ENCODE measurements at regions not wholly inside any gene's neighbourhood (a gene's known extent, or its start where the extent isn't known, plus 50 kb on each side); places are given as distances from the start of the nearest gene placed in this dataset.

GRCh38 chr5:164202338-164202737, 696.9 kb downstream of the MAT2B start:
- no peak overlapping the region for H2AFZ ChIP-seq (ENCODE audit: low read length)
- H4K20me1 ChIP-seq (ENCODE audit: insufficient read depth, low read length), result no peaks in the 10 kb centered on the region
- no peaks in the 10 kb centered on the region for H3K9me2 ChIP-seq (ENCODE audit: low read depth, low read length)
- H3K4me2 ChIP-seq (ENCODE audit: low read length), result no peak overlapping the region
- no peaks in the 10 kb centered on the region for H3K36me3 ChIP-seq (ENCODE audit: insufficient read depth, low read length)
- no peak overlapping the region for H3K9ac ChIP-seq (ENCODE audit: low read length)
- no peak overlapping the region for H3K4me3 ChIP-seq (ENCODE audit: low read depth, low read length, poor library complexity, severe bottlenecking)
- H3K79me2 ChIP-seq (ENCODE audit: insufficient read depth, low read length), result no peaks in the 10 kb centered on the region
- H3K9me3 ChIP-seq (ENCODE audit: low read length), result no peaks in the 10 kb centered on the region
- H3K4me1 ChIP-seq (ENCODE audit: insufficient read depth, low read length, severe bottlenecking), result no peaks in the 10 kb centered on the region
- TF ChIP-seq, protein P1, sequence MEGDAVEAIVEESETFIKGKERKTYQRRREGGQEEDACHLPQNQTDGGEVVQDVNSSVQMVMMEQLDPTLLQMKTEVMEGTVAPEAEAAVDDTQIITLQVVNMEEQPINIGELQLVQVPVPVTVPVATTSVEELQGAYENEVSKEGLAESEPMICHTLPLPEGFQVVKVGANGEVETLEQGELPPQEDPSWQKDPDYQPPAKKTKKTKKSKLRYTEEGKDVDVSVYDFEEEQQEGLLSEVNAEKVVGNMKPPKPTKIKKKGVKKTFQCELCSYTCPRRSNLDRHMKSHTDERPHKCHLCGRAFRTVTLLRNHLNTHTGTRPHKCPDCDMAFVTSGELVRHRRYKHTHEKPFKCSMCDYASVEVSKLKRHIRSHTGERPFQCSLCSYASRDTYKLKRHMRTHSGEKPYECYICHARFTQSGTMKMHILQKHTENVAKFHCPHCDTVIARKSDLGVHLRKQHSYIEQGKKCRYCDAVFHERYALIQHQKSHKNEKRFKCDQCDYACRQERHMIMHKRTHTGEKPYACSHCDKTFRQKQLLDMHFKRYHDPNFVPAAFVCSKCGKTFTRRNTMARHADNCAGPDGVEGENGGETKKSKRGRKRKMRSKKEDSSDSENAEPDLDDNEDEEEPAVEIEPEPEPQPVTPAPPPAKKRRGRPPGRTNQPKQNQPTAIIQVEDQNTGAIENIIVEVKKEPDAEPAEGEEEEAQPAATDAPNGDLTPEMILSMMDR (IDR thresholded peaks at IDR 0.05; ENCODE audit: low read length), result no peak
- TF ChIP-seq EZH2 (IDR thresholded peaks at IDR 0.05; ENCODE audit: borderline replicate concordance, low read length), result no peak
- H3K27ac ChIP-seq (ENCODE audit: low read depth, low read length, poor library complexity, severe bottlenecking), result no peak overlapping the region
- no peaks in the 10 kb centered on the region for H3F3A ChIP-seq (ENCODE audit: insufficient read depth, low read length)
- no peaks in the 10 kb centered on the region for H3K27me3 ChIP-seq (ENCODE audit: insufficient read depth, low read length)

DNA sequence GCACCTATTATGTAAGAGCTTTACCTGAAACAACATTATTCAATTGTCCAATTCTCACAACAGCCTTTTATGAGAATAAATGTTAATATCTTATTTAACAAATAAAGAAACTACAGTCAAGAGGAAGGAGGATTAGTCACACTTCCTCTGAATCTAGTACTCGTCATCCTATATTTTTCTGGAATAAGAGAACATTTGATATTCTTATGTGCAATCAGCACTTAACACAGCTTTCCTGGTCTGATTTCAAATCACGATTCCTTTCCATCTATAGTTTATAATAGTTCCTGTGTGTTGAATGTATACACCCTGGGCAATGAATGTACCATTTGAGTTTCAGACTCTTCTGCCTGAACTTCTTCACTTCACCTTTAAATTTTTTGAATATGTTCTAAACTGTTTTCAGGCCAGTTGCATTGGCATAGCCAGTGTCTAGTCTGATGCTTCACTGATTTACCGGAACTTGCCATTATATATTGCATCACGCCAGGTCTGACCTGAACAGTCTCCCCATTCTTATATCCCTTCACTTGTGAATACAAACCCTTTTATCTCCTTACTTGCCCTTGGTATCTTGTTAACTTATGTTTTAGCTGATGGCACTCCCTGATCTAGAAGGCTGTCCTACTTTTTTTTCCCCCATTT, 698.3 kb downstream of the MAT2B start:
- Histone ChIP-seq H3K9ac (ENCODE audit: low read length) (no peak overlapping the region), H3K4me3 (ENCODE audit: low read depth, low read length, poor library complexity, severe bottlenecking) (no peak overlapping the region), H3K27ac (ENCODE audit: low read depth, low read length, poor library complexity, severe bottlenecking) (no peak overlapping the region), H3K4me1 (ENCODE audit: insufficient read depth, low read length, severe bottlenecking) (no peaks in the 10 kb centered on the region), H4K20me1 (ENCODE audit: insufficient read depth, low read length) (no peaks in the 10 kb centered on the region), H3K27me3 (ENCODE audit: insufficient read depth, low read length) (no peaks in the 10 kb centered on the region), H3K36me3 (ENCODE audit: insufficient read depth, low read length) (no peaks in the 10 kb centered on the region), H3K79me2 (ENCODE audit: insufficient read depth, low read length) (no peaks in the 10 kb centered on the region), H2AFZ (ENCODE audit: low read length) (no peak overlapping the region), H3K4me2 (ENCODE audit: low read length) (no peak overlapping the region), H3K9me3 (ENCODE audit: low read length) (no peaks in the 10 kb centered on the region), H3F3A (ENCODE audit: insufficient read depth, low read length) (no peaks in the 10 kb centered on the region), H3K9me2 (ENCODE audit: low read depth, low read length) (no peaks in the 10 kb centered on the region)
- TF ChIP-seq, protein P1 (IDR thresholded peaks at IDR 0.05; ENCODE audit: low read length), result no peak
- no peak for TF ChIP-seq EZH2 (IDR thresholded peaks at IDR 0.05; ENCODE audit: borderline replicate concordance, low read length)

DNA sequence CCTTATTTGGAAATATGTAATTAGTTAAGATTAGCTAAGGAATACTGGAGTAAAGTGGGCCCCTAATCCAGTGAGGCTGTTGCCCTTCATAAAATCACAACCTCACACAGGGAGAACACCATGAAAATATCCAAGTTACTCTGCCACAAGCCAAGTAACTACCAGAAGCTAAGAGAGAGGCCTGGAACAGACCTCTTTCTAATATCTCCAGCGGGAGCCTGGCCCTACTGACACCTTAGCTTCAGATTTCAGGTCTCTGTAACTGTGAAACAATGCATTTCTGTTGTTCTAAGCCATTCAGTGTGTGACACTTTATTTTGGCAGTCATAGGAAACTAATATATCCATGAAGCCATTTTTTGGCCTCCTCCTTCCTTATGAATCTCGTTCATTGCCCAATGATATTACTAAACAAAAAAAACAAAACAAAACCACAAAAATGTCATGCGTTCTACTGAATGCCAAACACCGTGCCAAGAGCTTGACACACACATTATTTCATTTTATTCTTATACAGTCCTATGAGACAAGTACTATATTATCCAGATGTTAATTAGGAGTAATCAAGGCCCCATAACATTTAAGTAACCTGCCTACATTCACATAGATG, 699.0 kb downstream of the MAT2B start:
- no peaks in the 10 kb centered on the region for H3K9me2 ChIP-seq (ENCODE audit: low read depth, low read length)
- no peak overlapping the region for H3K4me2 ChIP-seq (ENCODE audit: low read length)
- H3K4me3 ChIP-seq (ENCODE audit: low read depth, low read length, poor library complexity, severe bottlenecking), result no peak overlapping the region
- no peaks in the 10 kb centered on the region for H3K9me3 ChIP-seq (ENCODE audit: low read length)
- no peaks in the 10 kb centered on the region for H3F3A ChIP-seq (ENCODE audit: insufficient read depth, low read length)
- no peaks in the 10 kb centered on the region for H3K79me2 ChIP-seq (ENCODE audit: insufficient read depth, low read length)
- H3K4me1 ChIP-seq (ENCODE audit: insufficient read depth, low read length, severe bottlenecking), result no peaks in the 10 kb centered on the region
- no peak overlapping the region for H2AFZ ChIP-seq (ENCODE audit: low read length)
- H3K27me3 ChIP-seq (ENCODE audit: insufficient read depth, low read length), result no peaks in the 10 kb centered on the region
- H3K9ac ChIP-seq (ENCODE audit: low read length), result no peak overlapping the region
- no peak overlapping the region for H3K27ac ChIP-seq (ENCODE audit: low read depth, low read length, poor library complexity, severe bottlenecking)
- no peaks in the 10 kb centered on the region for H3K36me3 ChIP-seq (ENCODE audit: insufficient read depth, low read length)
- TF ChIP-seq EZH2 (IDR thresholded peaks at IDR 0.05; ENCODE audit: borderline replicate concordance, low read length), result no peak
- TF ChIP-seq, protein P1 (IDR thresholded peaks at IDR 0.05; ENCODE audit: low read length), result no peak
- no peaks in the 10 kb centered on the region for H4K20me1 ChIP-seq (ENCODE audit: insufficient read depth, low read length)
